ENCODE measurements at regions not wholly inside any gene's neighbourhood (a gene's known extent, or its start where the extent isn't known, plus 50 kb on each side); places are given as distances from the start of the nearest gene placed in this dataset.

- TF ChIP-seq CTCF (IDR thresholded peaks at IDR 0.05), result no peak
- no peak for TF ChIP-seq POLR2A (IDR thresholded peaks at IDR 0.05)
These were observed 437.4 kb downstream of the NPHP4 start for GRCh38 chr1:5554784-5555183.

All from heart left ventricle (tissue), 13 donors.